Neutrophil (primary cell): ENCODE measurements at regions not wholly inside any gene's neighbourhood (a gene's known extent, or its start where the extent isn't known, plus 50 kb on each side); places are given as distances from the start of the nearest gene placed in this dataset.
"Not testable (repeated sequence)": the region's sequence is repeated elsewhere in the genome, so short reads cannot be mapped to it uniquely, and the experiment has no call there.

Experiments used
- H3K27ac ChIP-seq: fragments of 200-600 bp; sonication (generic); 2 replicates; pipeline ENCODE4 v1.5.1; 2016; ENCODE audit warnings: mild to moderate bottlenecking, moderate library complexity
- H3K27me3 ChIP-seq: fragments of 200-600 bp; sonication (generic); 2 replicates; pipeline ENCODE4 v1.6.0; 2016; ENCODE audit warnings: mild to moderate bottlenecking
- H3K36me3 ChIP-seq: fragments of 200-600 bp; sonication (generic); 2 replicates; pipeline ENCODE4 v1.5.1; 2017
- H3K4me1 ChIP-seq, 2 experiments: fragments of 200-600 bp in 1 of 2; sonication (generic) in 1 of 2; 1 replicate in 1 of 2; 2 replicates in 1 of 2; pipeline versions ENCODE4 v1.5.1 to v1.6.1; 2013 to 2016; ENCODE audit warnings: low read depth in 1 of 2, low read length in 1 of 2, mild to moderate bottlenecking in 1 of 2, moderate library complexity in 1 of 2; ENCODE audit not compliant: control insufficient read depth in 1 of 2, insufficient read depth in 1 of 2
- H3K4me3 ChIP-seq, 2 experiments: fragments of 200-600 bp in 1 of 2; sonication (generic) in 1 of 2; 1 replicate in 1 of 2; 2 replicates in 1 of 2; pipeline ENCODE4 v1.5.1; 2013 to 2016; ENCODE audit warnings: low read depth in 1 of 2, low read length in 1 of 2, mild to moderate bottlenecking in 1 of 2, moderate library complexity in 1 of 2
- H3K9me3 ChIP-seq: fragments of 200-600 bp; sonication (generic); 2 replicates; pipeline ENCODE4 v1.5.1; 2016
- CTCF ChIP-seq: fragments of 200-600 bp; sonication (generic); IDR thresholded peaks from 2 replicates; pipeline ENCODE4 v1.5.1; 2016; ENCODE audit warnings: antibody characterized with exemption

DNA sequence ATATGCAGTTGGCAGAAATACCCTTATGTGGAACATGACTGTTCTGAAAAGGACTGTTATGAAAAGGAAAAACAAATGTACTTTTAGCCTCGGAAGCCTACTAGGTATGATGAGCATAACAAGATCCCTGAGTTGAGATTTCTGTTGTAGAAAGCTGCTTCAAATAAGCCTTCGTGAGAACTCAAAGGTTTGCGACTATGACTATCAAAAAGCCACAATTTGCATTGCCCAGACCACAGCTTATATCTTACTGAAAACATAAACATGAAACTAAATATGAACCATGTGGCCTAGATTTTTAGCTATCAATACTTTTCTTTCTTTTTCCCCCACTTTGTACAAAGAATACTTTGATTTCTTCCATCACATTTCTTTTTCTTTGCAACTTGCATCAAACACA lies 398.2 kb upstream of the LCORL start:
- Histone ChIP-seq H3K36me3 (no peaks in the 10 kb centered on the region), H3K9me3 (no peaks in the 10 kb centered on the region), H3K4me1 (no peaks in the 10 kb centered on the region), H3K4me3 (no peak overlapping the region), H3K27me3 (no peaks in the 10 kb centered on the region), H3K27ac (no peak overlapping the region)
- no peak for TF ChIP-seq CTCF

DNA sequence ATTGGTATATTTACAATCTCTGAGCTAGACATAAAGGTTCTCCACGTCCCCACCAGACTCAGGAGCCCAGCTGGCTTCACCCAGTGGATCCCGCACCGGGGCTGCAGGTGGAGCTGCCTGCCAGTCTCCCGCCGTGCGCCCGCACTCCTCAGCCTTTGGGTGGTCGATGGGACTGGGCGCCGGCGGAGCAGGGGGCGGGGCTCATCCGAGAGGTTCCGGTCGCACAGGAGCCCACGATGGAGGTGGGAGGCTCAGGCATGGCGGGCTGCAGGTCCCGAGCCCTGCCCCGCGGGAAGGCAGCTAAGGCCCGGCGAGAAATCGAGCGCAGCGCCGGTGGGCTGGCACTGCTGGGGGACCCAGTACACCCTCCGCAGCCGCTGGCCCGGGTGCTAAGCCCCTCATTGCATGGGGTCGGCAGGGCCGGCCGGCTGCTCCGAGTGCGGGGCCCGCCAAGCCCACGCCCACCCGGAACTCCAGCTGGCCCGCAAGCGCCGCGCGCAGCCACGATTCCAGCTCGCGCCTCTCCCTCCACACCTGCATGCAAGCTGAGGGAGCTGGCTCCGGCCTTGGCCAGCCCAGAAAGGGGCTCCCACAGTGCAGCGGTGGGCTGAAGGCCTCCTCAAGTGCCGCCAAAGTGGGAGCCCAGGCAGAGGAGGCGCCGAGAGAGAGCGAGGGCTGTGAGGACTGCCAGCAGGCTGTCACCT lies 396.8 kb upstream of the LCORL start:
- not testable (repeated sequence) for H3K36me3 ChIP-seq

DNA sequence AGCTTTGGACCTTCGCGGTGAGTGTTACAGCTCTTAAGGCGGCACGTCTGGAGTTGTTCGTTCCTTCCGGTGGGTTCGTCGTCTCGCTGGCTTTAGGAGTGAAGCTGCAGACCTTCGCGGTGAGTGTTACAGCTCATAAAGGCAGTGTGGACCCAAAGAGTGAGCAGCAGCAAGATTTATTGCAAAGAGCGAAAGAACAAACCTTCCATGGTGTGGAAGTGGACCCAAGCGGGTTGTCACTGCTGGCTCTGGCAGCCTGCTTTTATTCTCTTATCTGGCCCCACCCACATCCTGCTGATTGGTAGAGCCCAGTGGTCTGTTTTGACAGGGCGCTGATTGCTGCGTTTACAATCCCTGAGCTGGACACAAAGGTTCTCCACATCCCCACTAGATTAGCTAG lies 396.1 kb upstream of the LCORL start:
- not testable (repeated sequence) for H3K4me3 ChIP-seq, H3K9me3 ChIP-seq, H3K27ac ChIP-seq, H3K27me3 ChIP-seq, H3K4me1 ChIP-seq, H3K36me3 ChIP-seq

More for the DNA sequence above, 396.8 kb upstream of the LCORL start:
- not testable (repeated sequence) for H3K4me1 ChIP-seq, H3K27ac ChIP-seq, H3K27me3 ChIP-seq, H3K9me3 ChIP-seq, H3K4me3 ChIP-seq

DNA sequence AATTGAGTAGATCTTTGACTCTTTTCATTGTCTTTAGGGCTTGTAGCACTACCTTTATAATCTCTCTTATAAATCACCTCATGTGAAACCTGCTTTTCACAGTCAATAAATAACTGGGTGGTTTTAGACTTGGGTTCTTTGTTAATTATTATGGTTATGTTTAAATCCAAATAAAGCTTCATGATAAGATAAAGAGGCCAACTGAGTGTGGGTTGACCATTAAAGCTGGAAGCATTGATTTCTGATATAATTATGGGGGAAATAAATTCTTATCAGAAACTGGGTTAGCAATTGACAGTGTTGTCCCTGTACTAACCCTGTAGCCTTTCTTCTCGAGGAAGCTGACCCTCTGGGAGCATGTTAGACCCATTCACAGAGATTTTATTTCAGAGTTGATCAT lies 384.7 kb upstream of the LCORL start:
- H3K4me1 ChIP-seq: no peaks in the 10 kb centered on the region
- no peak for TF ChIP-seq CTCF
- no peak overlapping the region for H3K4me3 ChIP-seq
- no peaks in the 10 kb centered on the region for H3K27me3 ChIP-seq
- H3K27ac ChIP-seq: no peak overlapping the region
- no peaks in the 10 kb centered on the region for H3K36me3 ChIP-seq
- no peaks in the 10 kb centered on the region for H3K9me3 ChIP-seq

DNA sequence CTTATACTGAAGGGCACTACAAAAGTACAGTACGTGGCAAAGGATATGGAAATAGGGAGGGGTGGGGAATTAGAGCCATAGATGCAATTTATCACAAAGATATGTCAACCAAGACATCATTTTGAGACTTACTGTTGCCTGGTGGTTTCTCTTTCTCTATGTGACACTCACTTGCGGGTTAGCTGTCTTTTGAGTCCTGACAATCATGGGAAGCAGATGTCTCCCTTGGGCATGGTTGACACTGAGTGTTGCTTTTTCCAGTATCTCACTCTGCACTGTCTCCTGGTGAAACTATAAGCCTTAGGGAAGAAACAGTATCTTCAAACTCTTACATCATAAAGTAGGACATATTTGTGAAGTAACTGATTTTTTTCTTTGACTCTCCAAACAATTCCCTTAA lies 383.5 kb upstream of the LCORL start:
- H3K27me3 ChIP-seq: no peaks in the 10 kb centered on the region
- H3K36me3 ChIP-seq: no peaks in the 10 kb centered on the region
- H3K4me1 ChIP-seq: no peaks in the 10 kb centered on the region
- H3K9me3 ChIP-seq: no peaks in the 10 kb centered on the region
- no peak overlapping the region for H3K27ac ChIP-seq
- no peak for TF ChIP-seq CTCF
- no peak overlapping the region for H3K4me3 ChIP-seq

DNA sequence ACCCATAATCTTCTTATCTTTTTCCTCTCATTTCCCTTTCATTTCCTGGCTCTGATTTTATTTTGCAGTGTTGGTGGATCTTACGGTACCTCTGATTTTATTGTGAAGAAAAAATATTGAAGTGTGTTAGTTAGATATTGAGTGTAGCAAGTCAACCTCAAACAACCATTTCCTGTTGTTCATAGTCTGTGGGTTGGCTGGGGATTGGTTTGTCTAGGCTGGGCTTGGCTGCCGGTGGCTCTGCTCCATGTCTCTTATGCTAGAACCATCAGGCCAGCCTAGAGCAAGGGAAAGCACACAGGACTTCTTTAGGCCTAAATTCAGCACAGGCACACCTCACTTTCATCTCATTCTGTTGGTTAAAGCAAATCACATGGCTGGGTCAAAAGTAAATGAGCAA lies 383.1 kb upstream of the LCORL start:
- Histone ChIP-seq H3K4me1 (no peaks in the 10 kb centered on the region), H3K4me3 (no peak overlapping the region)
- TF ChIP-seq CTCF: no peak

DNA sequence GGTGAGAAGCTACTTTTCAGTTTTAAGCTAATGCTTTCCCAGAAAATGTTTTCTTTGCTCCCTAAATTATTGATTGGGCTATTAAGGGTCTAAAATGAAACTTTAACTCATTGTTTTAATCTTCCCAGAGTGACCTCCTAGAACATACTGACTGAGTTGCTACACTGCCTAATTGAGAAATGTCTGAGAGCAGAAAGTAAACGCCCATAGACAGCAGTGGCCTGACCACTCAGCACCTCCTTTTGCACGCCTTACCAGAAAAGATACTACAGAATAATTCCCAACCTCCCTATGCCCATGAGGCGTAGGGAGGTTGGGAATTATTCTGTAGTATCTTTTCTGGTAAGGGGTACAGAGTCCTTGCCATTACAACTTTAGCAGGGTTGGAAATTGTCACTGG lies 381.8 kb upstream of the LCORL start:
- H3K27me3 ChIP-seq: no peaks in the 10 kb centered on the region
- no peaks in the 10 kb centered on the region for H3K9me3 ChIP-seq
- H3K4me3 ChIP-seq: no peak overlapping the region
- no peaks in the 10 kb centered on the region for H3K36me3 ChIP-seq
- H3K27ac ChIP-seq: no peak overlapping the region
- H3K4me1 ChIP-seq: no peaks in the 10 kb centered on the region
- TF ChIP-seq CTCF: no peak

More for the DNA sequence above, 383.1 kb upstream of the LCORL start:
- Histone ChIP-seq H3K27me3 (no peaks in the 10 kb centered on the region), H3K27ac (no peak overlapping the region), H3K9me3 (no peaks in the 10 kb centered on the region), H3K36me3 (no peaks in the 10 kb centered on the region)
